Astrocyte of the cerebellum (primary cell): ENCODE measurements at regions not wholly inside any gene's neighbourhood (a gene's known extent, or its start where the extent isn't known, plus 50 kb on each side); places are given as distances from the start of the nearest gene placed in this dataset.

Experiments used
- DNase-seq: peaks from one replicate; pipeline ENCODE4 v3.0.0-alpha.2; 2011; ENCODE audit warnings: low read depth
- H3K4me3 ChIP-seq: 2 replicates; pipeline ENCODE4 v1.5.1; 2011; ENCODE audit warnings: mild to moderate bottlenecking, low read depth, low read length, moderate library complexity
- in situ Hi-C: cut with HindIII; loops from 2 replicates; pipeline ENCODE4 v1.10.0; 2017; ENCODE audit warnings: low sequenced_read_pairs
- TF ChIP-seq, protein P1 (sequence below): IDR thresholded peaks from 2 replicates; pipeline ENCODE4 v1.5.1; 2012; ENCODE audit warnings: low read length, low read depth, moderate library complexity, mild to moderate bottlenecking; ENCODE audit errors: missing control alignments

DNA sequence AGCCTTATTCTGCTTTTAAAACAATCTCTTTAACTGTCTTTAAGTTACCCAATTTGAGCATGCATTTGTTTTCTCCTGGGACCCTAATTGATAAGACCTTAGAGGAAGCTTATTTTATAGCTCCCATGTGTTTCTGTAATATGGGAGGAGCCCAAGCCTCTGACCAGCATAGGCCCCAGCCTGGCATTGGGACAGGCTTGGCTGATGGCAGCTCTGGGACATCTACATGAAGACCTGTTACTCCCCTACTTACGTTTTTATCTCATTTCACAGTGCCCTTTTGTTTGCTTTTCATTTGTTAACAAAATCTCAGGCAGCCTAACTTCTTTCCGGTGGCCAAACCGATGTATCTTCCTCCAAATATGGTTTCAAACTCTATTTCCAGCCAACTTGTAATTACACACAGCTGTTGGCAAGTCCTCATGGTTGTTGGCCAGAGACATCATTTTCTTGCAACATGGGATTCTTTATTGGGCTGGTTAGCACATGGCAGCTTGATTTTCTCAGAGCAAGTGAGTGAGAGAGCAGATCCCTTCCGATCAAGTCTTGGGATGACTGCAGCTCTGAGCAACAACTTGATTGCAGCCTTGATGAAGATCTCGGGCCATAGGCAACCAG, 1117.5 kb downstream of the AACS start:
- TF ChIP-seq, protein P1, sequence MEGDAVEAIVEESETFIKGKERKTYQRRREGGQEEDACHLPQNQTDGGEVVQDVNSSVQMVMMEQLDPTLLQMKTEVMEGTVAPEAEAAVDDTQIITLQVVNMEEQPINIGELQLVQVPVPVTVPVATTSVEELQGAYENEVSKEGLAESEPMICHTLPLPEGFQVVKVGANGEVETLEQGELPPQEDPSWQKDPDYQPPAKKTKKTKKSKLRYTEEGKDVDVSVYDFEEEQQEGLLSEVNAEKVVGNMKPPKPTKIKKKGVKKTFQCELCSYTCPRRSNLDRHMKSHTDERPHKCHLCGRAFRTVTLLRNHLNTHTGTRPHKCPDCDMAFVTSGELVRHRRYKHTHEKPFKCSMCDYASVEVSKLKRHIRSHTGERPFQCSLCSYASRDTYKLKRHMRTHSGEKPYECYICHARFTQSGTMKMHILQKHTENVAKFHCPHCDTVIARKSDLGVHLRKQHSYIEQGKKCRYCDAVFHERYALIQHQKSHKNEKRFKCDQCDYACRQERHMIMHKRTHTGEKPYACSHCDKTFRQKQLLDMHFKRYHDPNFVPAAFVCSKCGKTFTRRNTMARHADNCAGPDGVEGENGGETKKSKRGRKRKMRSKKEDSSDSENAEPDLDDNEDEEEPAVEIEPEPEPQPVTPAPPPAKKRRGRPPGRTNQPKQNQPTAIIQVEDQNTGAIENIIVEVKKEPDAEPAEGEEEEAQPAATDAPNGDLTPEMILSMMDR, result no peak
- no peak overlapping the region for H3K4me3 ChIP-seq
- in situ Hi-C loops, result no loop called here
- peak; percentile 29 for DNase-seq

DNA sequence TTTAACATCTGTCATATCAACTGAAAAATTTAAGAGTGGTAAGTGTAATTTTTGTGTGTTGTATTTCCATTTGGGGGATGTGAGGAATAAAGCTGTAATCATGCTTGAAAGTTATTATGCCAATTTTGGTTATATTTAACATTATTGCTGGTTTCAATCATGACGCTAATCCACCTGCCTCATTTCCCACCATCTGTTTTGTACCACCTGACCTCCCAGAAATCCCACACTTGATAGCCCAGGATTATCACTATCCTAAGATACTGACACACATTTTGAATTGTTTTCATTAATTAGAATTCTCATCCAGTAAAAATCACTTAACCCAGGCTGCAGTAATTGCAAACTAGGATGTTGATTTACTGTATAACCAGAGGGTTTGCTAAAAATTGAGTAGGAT, 1119.8 kb downstream of the AACS start:
- in situ Hi-C loops, result no loop called here

DNA sequence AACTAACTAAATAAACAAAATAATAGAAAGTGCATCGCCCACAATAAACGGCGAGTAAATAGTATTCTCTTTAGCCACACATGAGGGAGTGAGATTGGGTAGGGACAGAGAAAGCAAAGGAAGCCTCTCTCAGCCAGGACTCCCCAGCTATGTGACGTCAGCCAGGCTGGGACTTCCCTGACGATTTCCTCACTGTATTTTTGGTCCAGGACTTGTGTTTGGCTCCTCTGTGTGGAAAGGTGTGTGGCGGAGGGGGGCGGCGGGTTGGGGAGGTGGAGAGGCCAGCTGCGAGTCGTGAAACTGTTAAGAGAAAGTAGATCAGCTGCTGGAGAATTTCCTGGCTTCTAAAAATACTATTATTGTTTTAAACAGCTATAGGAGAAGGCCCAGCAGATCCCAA, 1124.6 kb downstream of the AACS start:
- TF ChIP-seq, protein P1, result no peak
- in situ Hi-C loops, result no loop called here
- H3K4me3 ChIP-seq, result no peak overlapping the region
- no peak for DNase-seq

More for the DNA sequence above, 1119.8 kb downstream of the AACS start:
- no peak overlapping the region for H3K4me3 ChIP-seq
- no peak for DNase-seq
- TF ChIP-seq, protein P1, result no peak

DNA sequence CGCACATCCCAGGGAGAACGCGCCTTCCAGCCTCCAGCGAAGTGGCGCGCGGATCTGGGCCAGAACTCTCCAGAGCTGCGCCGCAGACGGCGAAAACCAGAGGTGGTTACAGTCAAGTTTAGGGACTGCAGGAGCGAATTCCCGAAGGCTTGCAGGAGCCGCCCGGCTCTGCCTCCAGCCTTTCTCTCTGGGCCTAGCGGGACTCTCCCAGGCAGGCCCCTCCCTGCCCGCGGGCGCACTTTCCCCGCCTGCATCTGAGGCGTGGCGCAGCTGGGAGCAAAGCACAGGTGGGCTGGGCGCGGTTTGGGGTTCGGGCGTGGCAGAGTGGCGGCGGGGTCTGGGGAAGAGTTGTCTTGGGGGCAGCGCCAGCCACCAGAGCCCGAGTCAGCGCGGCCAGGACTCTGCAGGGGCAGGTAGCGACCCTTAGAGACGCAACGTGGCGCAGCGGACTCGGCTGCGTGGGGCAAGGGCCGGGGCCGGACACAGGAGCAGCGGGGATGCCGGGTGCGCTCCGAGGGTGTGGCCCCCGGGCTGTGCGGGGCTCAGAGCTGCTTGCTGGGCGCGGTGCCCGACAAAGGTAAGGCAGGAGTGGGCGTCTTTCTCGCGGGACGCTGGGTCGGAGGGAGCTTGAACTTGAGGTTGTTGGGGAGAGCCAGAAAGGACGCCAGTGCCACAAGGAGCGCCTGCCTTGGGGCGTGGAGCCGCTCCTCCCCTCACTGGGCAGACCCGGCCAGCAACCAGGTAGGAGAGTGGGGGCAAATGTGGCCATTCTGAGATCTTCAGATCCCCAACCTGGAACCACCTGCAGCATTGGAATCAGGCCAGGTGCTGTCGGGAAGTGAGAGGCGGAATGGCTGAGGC, 1126.0 kb downstream of the AACS start:
- in situ Hi-C loops, result no loop called here
- H3K4me3 ChIP-seq, result peak overlapping the region; percentile 52
- TF ChIP-seq, protein P1, result no peak

DNA sequence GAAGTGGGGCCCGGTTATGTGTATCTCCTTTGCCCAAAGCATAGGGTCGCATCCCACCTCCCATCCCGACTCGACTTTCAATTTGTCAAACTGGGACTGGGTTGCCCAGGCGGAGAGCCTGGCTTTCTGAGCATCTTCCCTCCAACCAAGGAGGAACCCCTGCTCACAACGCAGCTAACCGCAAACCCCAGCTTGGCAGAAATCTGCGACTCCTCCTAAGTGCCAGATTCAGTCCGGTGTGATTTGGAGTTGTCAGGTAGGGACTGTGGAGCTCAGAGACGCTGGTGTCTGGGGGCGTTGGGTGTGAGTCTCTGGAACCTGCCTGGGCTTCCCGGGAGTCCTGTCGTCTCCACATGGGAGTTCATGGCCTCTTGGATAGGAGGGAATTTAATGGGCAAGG, 1126.7 kb downstream of the AACS start:
- no peak for DNase-seq
- no peak overlapping the region for H3K4me3 ChIP-seq
- in situ Hi-C loops, result no loop called here
- TF ChIP-seq, protein P1, result no peak

More for the DNA sequence above, 1126.0 kb downstream of the AACS start:
- peak; percentile 4 for DNase-seq

DNA sequence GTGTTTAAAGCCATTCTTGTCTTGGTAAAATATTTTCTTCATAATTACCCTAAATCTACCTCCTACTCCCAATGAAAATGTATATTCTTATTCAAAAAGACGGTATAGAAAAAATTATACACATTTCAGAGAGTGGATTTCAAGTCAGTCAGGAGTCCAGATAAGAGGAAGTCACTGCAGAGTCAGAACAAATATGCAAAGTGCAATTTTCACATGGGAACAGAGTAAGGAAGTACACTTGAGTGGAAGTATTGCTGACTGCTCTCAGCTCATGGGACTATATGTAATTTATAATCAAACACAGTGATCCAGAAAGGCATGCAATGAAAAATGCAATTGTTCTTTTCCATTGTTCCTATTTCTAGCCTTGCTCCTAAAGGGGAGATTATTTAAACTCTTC, 1128.0 kb downstream of the AACS start:
- H3K4me3 ChIP-seq, result no peak overlapping the region
- in situ Hi-C loops, result no loop called here
- DNase-seq, result no peak
- TF ChIP-seq, protein P1, result no peak
